ENCODE measurements at regions not wholly inside any gene's neighbourhood (a gene's known extent, or its start where the extent isn't known, plus 50 kb on each side); places are given as distances from the start of the nearest gene placed in this dataset.

DNA sequence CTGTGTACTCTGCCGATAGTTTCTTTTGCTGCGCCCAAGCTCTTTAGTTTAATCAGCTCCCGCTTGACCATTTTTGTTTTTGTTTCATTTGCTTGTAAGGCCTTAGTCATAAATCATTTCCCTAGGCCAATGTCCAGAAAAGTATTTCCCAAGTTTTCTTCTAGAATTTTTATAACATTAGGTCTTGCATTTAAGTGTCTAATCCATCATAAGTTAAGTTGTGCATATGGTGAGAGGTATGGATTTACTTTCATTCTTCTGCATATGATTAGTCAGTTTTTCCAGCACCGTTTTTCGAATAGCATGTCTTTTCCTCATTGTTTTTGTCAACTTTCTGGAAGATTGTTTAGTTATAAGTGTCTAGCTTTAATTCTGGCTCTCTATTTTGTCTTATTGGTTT is 484.8 kb upstream of the CNTNAP5 start:
- no peak overlapping the region for H3K4me3 ChIP-seq (ENCODE audit: low read depth, low read length)
- DNase-seq = no peak

DNA sequence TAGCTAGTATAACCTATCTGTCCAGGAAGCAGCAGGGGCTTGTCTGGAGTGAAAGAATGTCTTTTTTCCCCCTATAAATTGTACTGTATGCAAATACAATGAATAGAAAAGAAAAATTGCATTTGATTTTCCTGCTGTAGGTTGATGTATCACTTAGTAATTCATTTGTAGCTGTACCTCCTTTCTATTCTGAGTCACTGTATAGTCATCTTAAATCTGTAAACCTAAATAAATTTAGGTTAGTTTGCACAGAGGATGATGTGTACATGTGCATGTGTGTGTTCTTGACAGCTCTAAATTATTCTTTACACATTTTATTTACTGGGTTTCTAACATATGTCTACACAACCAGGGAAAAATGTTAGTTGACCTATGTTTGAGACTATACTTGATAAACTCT is 478.7 kb upstream of the CNTNAP5 start:
- no peaks in the 10 kb centered on the region for H3K4me1 ChIP-seq (ENCODE audit: control insufficient read depth, insufficient read depth, low read length, poor library complexity, severe bottlenecking)
- peaks cover 3 to 23% (median 7%) of the 10 kb centered on the region in 7 donors for H3K9me3 Mint-ChIP-seq
- no peak overlapping the region for H3K27ac Mint-ChIP-seq
- H3K27ac ChIP-seq (ENCODE audit: insufficient read depth, low read length, poor library complexity, severe bottlenecking) = no peak overlapping the region
- no peaks in the 10 kb centered on the region for H3K4me1 Mint-ChIP-seq
- no peaks in the 10 kb centered on the region for H3K27me3 ChIP-seq (ENCODE audit: control insufficient read depth, insufficient read depth, low read length)
- H3K4me3 ChIP-seq (ENCODE audit: low read depth, low read length) = no peak overlapping the region
- no peaks in the 10 kb centered on the region for H3K36me3 ChIP-seq (ENCODE audit: control insufficient read depth, insufficient read depth, low read length)
- no peak overlapping the region for H3K4me3 Mint-ChIP-seq
- ATAC-seq (ENCODE audit: low read depth in 2 of 2) (no peak), DNase-seq (no peak)
- no peaks in the 10 kb centered on the region for H3K9me3 ChIP-seq (ENCODE audit: control insufficient read depth in 2 of 2, low read length in 2 of 2)
- H3K27me3 Mint-ChIP-seq = no peaks in the 10 kb centered on the region
- H3K36me3 Mint-ChIP-seq = no peaks in the 10 kb centered on the region

More for the DNA sequence above, 484.8 kb upstream of the CNTNAP5 start:
- H3K4me1 Mint-ChIP-seq = no peaks in the 10 kb centered on the region
- no peak overlapping the region for H3K27ac ChIP-seq (ENCODE audit: insufficient read depth, low read length, poor library complexity, severe bottlenecking)
- H3K9me3 Mint-ChIP-seq = peaks cover 6 to 28% (median 11%) of the 10 kb centered on the region in 7 donors
- H3K36me3 Mint-ChIP-seq = no peaks in the 10 kb centered on the region
- no peaks in the 10 kb centered on the region for H3K36me3 ChIP-seq (ENCODE audit: control insufficient read depth, insufficient read depth, low read length)
- no peaks in the 10 kb centered on the region for H3K27me3 ChIP-seq (ENCODE audit: control insufficient read depth, insufficient read depth, low read length)
- H3K27me3 Mint-ChIP-seq = no peaks in the 10 kb centered on the region
- ATAC-seq (ENCODE audit: low read depth in 2 of 2) = no peak
- H3K4me3 Mint-ChIP-seq = no peak overlapping the region
- no peaks in the 10 kb centered on the region for H3K4me1 ChIP-seq (ENCODE audit: control insufficient read depth, insufficient read depth, low read length, poor library complexity, severe bottlenecking)
- H3K27ac Mint-ChIP-seq = no peak overlapping the region
- H3K9me3 ChIP-seq (ENCODE audit: control insufficient read depth in 2 of 2, low read length in 2 of 2) = peaks cover 0 to 3% of the 10 kb centered on the region in 2 experiments

DNA sequence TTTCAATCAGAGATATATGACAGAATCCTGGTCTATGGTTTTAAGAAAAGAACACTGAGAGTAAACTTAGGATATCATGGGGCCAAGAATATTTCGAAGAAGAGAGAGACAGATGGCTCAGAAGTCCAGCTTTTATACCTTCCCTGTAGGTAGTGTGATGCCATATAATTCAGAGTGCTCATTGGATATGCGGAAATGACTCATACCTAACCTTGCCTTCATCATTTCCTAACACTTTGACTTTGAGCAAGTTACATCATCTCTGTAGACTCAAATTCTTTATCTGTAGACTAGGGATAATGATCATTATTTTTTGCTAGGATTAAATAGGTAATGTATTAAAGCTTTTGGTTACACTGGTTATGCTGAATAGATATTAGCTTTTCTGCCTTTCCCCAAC is 461.6 kb upstream of the CNTNAP5 start:
- ATAC-seq (ENCODE audit: low read depth in 2 of 2) (no peak), DNase-seq (no peak)
- Histone ChIP-seq H3K36me3 (ENCODE audit: control insufficient read depth, insufficient read depth, low read length) (no peaks in the 10 kb centered on the region), H3K4me1 (ENCODE audit: control insufficient read depth, insufficient read depth, low read length, poor library complexity, severe bottlenecking) (no peaks in the 10 kb centered on the region), H3K27me3 (ENCODE audit: control insufficient read depth, insufficient read depth, low read length) (no peaks in the 10 kb centered on the region), H3K27ac (ENCODE audit: insufficient read depth, low read length, poor library complexity, severe bottlenecking) (no peak overlapping the region), H3K4me3 (ENCODE audit: low read depth, low read length) (no peak overlapping the region), H3K9me3 (ENCODE audit: control insufficient read depth in 2 of 2, low read length in 2 of 2) (peaks cover 0 to 7% of the 10 kb centered on the region in 2 experiments)
- no peaks in the 10 kb centered on the region for H3K4me1 Mint-ChIP-seq
- H3K27me3 Mint-ChIP-seq = no peaks in the 10 kb centered on the region
- no peak overlapping the region for H3K4me3 Mint-ChIP-seq
- no peak overlapping the region for H3K27ac Mint-ChIP-seq
- H3K9me3 Mint-ChIP-seq = peaks cover 4 to 14% (median 6%) of the 10 kb centered on the region in 7 donors
- H3K36me3 Mint-ChIP-seq = no peaks in the 10 kb centered on the region

DNA sequence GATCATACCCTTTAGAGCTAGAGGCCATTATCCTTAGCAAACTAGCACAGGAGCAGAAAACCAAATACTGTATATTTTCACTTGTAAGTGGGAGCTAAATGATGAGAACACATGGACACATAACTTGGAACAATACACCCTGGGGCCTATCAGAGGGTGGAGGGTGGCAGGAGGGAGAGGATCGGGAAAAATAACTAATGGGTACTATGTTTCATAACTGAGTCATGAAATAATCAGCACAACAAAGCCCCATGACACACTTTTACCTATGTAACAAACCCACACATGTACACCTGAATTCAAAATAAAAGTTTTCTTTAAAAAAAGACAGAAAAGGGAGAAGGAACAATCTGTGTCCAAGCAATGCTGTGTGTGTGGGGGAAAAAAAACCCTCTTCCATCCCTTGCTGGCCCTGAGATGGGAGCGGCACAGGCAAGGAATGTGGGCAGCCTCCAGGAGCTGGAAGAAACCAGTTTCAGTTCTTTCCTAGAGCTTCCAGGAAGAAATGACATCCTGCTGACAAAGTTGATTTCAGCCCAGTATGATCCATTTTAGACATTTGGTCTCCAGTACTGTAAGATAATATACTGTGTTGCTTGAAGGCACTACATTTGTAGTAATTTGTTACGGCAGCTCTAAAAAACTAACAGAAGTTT is 458.7 kb upstream of the CNTNAP5 start:
- Mint-ChIP-seq H3K4me1 (no peaks in the 10 kb centered on the region), H3K9me3 (peaks cover 4 to 17% (median 8%) of the 10 kb centered on the region in 7 donors), H3K27me3 (no peaks in the 10 kb centered on the region), H3K36me3 (no peaks in the 10 kb centered on the region), H3K27ac (no peak overlapping the region), H3K4me3 (no peak overlapping the region)
- H3K9me3 ChIP-seq (ENCODE audit: control insufficient read depth in 2 of 2, low read length in 2 of 2) = peaks cover 0 to 7% of the 10 kb centered on the region in 2 experiments
- no peaks in the 10 kb centered on the region for H3K27me3 ChIP-seq (ENCODE audit: control insufficient read depth, insufficient read depth, low read length)
- H3K4me1 ChIP-seq (ENCODE audit: control insufficient read depth, insufficient read depth, low read length, poor library complexity, severe bottlenecking) = no peaks in the 10 kb centered on the region
- no peak for ATAC-seq (ENCODE audit: low read depth in 2 of 2)
- H3K27ac ChIP-seq (ENCODE audit: insufficient read depth, low read length, poor library complexity, severe bottlenecking) = no peak overlapping the region
- no peak overlapping the region for H3K4me3 ChIP-seq (ENCODE audit: low read depth, low read length)
- no peak for DNase-seq
- no peaks in the 10 kb centered on the region for H3K36me3 ChIP-seq (ENCODE audit: control insufficient read depth, insufficient read depth, low read length)

DNA sequence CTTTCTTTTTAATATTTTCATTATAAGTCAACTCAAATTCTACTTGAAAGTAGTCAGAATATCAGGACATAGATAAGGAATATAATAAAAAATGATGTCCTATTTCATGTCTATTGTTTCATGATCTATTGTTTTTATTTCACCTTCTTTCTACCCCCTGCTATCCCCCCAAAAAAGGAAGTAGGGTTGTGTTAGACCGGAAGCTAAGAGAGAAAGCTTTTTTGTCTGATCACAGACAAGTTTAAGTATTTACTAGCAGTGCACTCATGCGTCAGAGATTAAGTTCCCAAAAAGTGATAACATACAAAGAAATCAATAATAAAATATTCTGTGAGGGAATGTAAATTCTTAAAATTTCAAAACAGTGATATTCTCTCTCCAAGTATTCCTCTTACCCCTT is 447.1 kb upstream of the CNTNAP5 start:
- ATAC-seq (ENCODE audit: low read depth in 2 of 2) (no peak), DNase-seq (no peak)
- Histone ChIP-seq H3K36me3 (ENCODE audit: control insufficient read depth, insufficient read depth, low read length) (no peaks in the 10 kb centered on the region), H3K9me3 (ENCODE audit: control insufficient read depth in 2 of 2, low read length in 2 of 2) (no peaks in the 10 kb centered on the region), H3K27me3 (ENCODE audit: control insufficient read depth, insufficient read depth, low read length) (no peaks in the 10 kb centered on the region), H3K4me3 (ENCODE audit: low read depth, low read length) (no peak overlapping the region), H3K4me1 (ENCODE audit: control insufficient read depth, insufficient read depth, low read length, poor library complexity, severe bottlenecking) (no peaks in the 10 kb centered on the region), H3K27ac (ENCODE audit: insufficient read depth, low read length, poor library complexity, severe bottlenecking) (no peak overlapping the region)
- Mint-ChIP-seq H3K9me3 (peaks cover 0 to 20% (median 6%) of the 10 kb centered on the region in 7 donors), H3K27me3 (no peaks in the 10 kb centered on the region), H3K4me1 (no peaks in the 10 kb centered on the region), H3K27ac (no peak overlapping the region), H3K4me3 (no peak overlapping the region), H3K36me3 (no peaks in the 10 kb centered on the region)

DNA sequence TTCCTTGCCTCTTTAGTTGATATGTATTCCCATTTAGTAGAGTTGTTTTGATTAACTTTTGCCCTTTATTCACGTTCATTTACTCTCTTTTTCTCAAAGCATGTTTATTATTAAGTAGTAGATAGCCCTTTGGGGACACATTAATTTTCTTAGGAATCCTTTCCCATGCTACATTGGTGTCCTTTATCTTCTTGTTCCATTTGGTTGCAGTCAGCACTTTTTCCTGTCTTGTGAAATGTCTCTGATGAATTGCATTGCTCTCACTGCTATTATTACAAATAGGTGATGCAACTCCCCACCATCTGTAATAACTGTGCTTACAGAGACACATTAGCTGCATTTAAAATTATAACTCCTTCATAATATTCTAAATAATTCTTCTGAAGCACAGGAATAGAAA is 428.5 kb upstream of the CNTNAP5 start:
- no peak for ATAC-seq (ENCODE audit: low read depth in 2 of 2)
- H3K27ac Mint-ChIP-seq = no peak overlapping the region
- H3K36me3 ChIP-seq (ENCODE audit: control insufficient read depth, insufficient read depth, low read length) = no peaks in the 10 kb centered on the region
- H3K27ac ChIP-seq (ENCODE audit: insufficient read depth, low read length, poor library complexity, severe bottlenecking) = no peak overlapping the region
- no peak overlapping the region for H3K4me3 Mint-ChIP-seq
- H3K27me3 ChIP-seq (ENCODE audit: control insufficient read depth, insufficient read depth, low read length) = no peaks in the 10 kb centered on the region
- H3K36me3 Mint-ChIP-seq = no peaks in the 10 kb centered on the region
- DNase-seq = no peak
- no peak overlapping the region for H3K4me3 ChIP-seq (ENCODE audit: low read depth, low read length)
- no peaks in the 10 kb centered on the region for H3K4me1 Mint-ChIP-seq
- H3K27me3 Mint-ChIP-seq = no peaks in the 10 kb centered on the region
- H3K9me3 Mint-ChIP-seq = peaks cover 7 to 33% (median 19%) of the 10 kb centered on the region in 7 donors
- no peaks in the 10 kb centered on the region for H3K4me1 ChIP-seq (ENCODE audit: control insufficient read depth, insufficient read depth, low read length, poor library complexity, severe bottlenecking)
- H3K9me3 ChIP-seq (ENCODE audit: control insufficient read depth in 2 of 2, low read length in 2 of 2) = peaks cover 0 to 6% of the 10 kb centered on the region in 2 experiments

DNA sequence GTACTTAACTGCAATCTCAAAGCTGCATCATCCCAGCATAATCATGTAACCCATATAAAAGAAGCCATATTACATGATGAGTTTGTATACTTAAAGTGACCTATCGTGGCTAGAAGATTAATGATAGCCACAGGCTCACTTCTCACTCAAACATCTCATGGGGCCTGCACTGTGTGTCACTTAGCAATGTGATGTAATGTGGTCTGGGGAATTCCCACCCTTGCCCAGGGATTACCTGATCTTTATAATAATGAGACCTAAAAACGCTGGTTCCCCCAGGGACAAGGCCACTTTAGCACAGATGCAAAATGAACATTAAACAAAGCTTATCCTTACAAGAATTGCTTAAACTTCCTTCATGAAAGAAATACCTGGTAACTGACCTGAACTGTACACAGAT is 427.1 kb upstream of the CNTNAP5 start:
- Mint-ChIP-seq H3K9me3 (peaks cover 6 to 30% (median 14%) of the 10 kb centered on the region in 7 donors), H3K27me3 (no peaks in the 10 kb centered on the region), H3K27ac (no peak overlapping the region), H3K4me3 (no peak overlapping the region), H3K36me3 (no peaks in the 10 kb centered on the region), H3K4me1 (no peaks in the 10 kb centered on the region)
- Histone ChIP-seq H3K9me3 (ENCODE audit: control insufficient read depth in 2 of 2, low read length in 2 of 2) (peaks cover 0 to 6% of the 10 kb centered on the region in 2 experiments), H3K4me3 (ENCODE audit: low read depth, low read length) (no peak overlapping the region), H3K36me3 (ENCODE audit: control insufficient read depth, insufficient read depth, low read length) (no peaks in the 10 kb centered on the region), H3K27ac (ENCODE audit: insufficient read depth, low read length, poor library complexity, severe bottlenecking) (no peak overlapping the region), H3K4me1 (ENCODE audit: control insufficient read depth, insufficient read depth, low read length, poor library complexity, severe bottlenecking) (no peaks in the 10 kb centered on the region), H3K27me3 (ENCODE audit: control insufficient read depth, insufficient read depth, low read length) (no peaks in the 10 kb centered on the region)
- no peak for ATAC-seq (ENCODE audit: low read depth in 2 of 2)
- no peak for DNase-seq

DNA sequence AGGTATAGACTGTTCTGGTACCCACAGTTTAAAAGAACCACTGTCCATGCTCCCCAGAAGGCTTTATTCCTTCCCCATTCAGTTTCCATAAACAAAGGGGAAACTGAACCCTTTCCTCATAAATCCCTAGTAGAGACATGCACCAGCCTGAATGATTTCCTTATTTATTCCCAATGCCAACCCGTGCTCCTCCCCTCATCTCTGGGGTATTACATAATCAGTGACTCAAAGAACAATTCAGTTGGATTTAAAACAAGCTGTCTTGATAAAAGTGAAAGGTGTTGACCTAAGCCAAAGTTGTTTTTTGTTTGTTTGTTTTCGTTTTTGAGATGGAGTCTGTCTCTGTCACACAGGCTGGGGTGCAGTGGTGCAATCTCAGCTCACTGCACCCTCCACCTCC is 418.5 kb upstream of the CNTNAP5 start:
- H3K27ac Mint-ChIP-seq = no peak overlapping the region
- peaks cover 8 to 18% (median 11%) of the 10 kb centered on the region in 7 donors for H3K9me3 Mint-ChIP-seq
- no peak overlapping the region for H3K4me3 ChIP-seq (ENCODE audit: low read depth, low read length)
- no peaks in the 10 kb centered on the region for H3K4me1 Mint-ChIP-seq
- no peaks in the 10 kb centered on the region for H3K4me1 ChIP-seq (ENCODE audit: control insufficient read depth, insufficient read depth, low read length, poor library complexity, severe bottlenecking)
- no peaks in the 10 kb centered on the region for H3K9me3 ChIP-seq (ENCODE audit: control insufficient read depth in 2 of 2, low read length in 2 of 2)
- H3K27me3 ChIP-seq (ENCODE audit: control insufficient read depth, insufficient read depth, low read length) = no peaks in the 10 kb centered on the region
- no peak for DNase-seq
- H3K36me3 ChIP-seq (ENCODE audit: control insufficient read depth, insufficient read depth, low read length) = no peaks in the 10 kb centered on the region
- H3K36me3 Mint-ChIP-seq = no peaks in the 10 kb centered on the region
- H3K27ac ChIP-seq (ENCODE audit: insufficient read depth, low read length, poor library complexity, severe bottlenecking) = no peak overlapping the region
- no peak overlapping the region for H3K4me3 Mint-ChIP-seq
- no peak for ATAC-seq (ENCODE audit: low read depth in 2 of 2)
- no peaks in the 10 kb centered on the region for H3K27me3 Mint-ChIP-seq

All from CD4-positive, CD25-positive, alpha-beta regulatory T cell (primary cell).